K562 (cell line): ENCODE measurements at regions not wholly inside any gene's neighbourhood (a gene's known extent, or its start where the extent isn't known, plus 50 kb on each side); places are given as distances from the start of the nearest gene placed in this dataset.

ENCODE experiments used
- ATAC-seq: fragments of 200-7000 bp; cut with Tn5 transposase; 3 replicates; pipeline ENCODE4 v1.9.1; 2020; ENCODE audit warnings: moderate library complexity
- BruUV-seq: library from RNA; stranded (reverse); fragments of 400-500 nt; replicated peaks from 2 replicates; lab custom pipeline; 2021; lab: Mats Ljungman, UMichigan
- CTCF ChIA-PET: fragments of 300-600 bp; formaldehyde crosslinking; extraction: SDS; loops from one replicate; lab custom pipeline; 2021; ENCODE audit warnings: low intra/inter-chr PET ratio; lab: Yijun Ruan, JAX
- POLR2A ChIA-PET: fragments of 300-600, 350-650 bp; sonication (Branson Sonifier 250); formaldehyde crosslinking; extraction: SDS; loops from one replicate; lab custom pipeline; 2021; ENCODE audit warnings: antibody characterized with exemption, inconsistent platforms; lab: Yijun Ruan, JAX
- DNase-seq, 4 experiments: peaks; one replicate each; pipeline versions ENCODE4 v3.0.0 to v3.0.0-alpha.2; 2011 to 2018; ENCODE audit warnings: low spot score in 3 of 4, mixed read lengths in 3 of 4; ENCODE audit errors: extremely low read depth in 1 of 4
- FAIRE-seq: peaks from 2 replicates; lab custom pipeline; 2011; peaks lifted over from hg19 to GRCh38; lab: Jason Lieb, UNC
- H2AFZ ChIP-seq: 2 replicates; pipeline ENCODE4 v1.6.0; 2011; ENCODE audit warnings: low read depth, low read length, control low read depth, inconsistent platforms
- H3K27ac ChIP-seq: fragments of 200-600 bp; 3 replicates; pipeline ENCODE4 v1.8.0; 2011; ENCODE audit warnings: low read depth, mild to moderate bottlenecking, control low read depth, inconsistent platforms, low read length, moderate library complexity, mixed read lengths; ENCODE audit errors: extremely low read depth
- H3K27me3 ChIP-seq, 2 experiments: fragments of 300-600 bp in 1 of 2; 2 replicates in 1 of 2; 3 replicates in 1 of 2; pipeline versions ENCODE4 v1.6.0 to v1.8.0; 2011; ENCODE audit warnings: inconsistent platforms in 2 of 2, low read length in 2 of 2, mild to moderate bottlenecking in 1 of 2, mixed read lengths in 1 of 2, moderate library complexity in 1 of 2; ENCODE audit not compliant: control insufficient read depth in 2 of 2, insufficient read depth in 2 of 2
- H3K36me3 ChIP-seq: fragments of 300-600 bp; 3 replicates; pipeline ENCODE4 v1.8.0; 2011; ENCODE audit warnings: mild to moderate bottlenecking, low read length, inconsistent platforms; ENCODE audit not compliant: control insufficient read depth, insufficient read depth
- H3K4me1 ChIP-seq, 2 experiments: fragments of 200-600 bp in 1 of 2; replicated peaks in 1 of 2; 2 replicates in 1 of 2; 3 replicates in 1 of 2; pipeline versions ENCODE4 v1.5.1 to v1.8.0; 2011; ENCODE audit warnings: inconsistent platforms in 2 of 2, low read length in 2 of 2, mild to moderate bottlenecking in 1 of 2, mixed read lengths in 1 of 2, moderate library complexity in 1 of 2; ENCODE audit not compliant: control insufficient read depth in 2 of 2, insufficient read depth in 2 of 2
- H3K4me2 ChIP-seq: 2 replicates; pipeline ENCODE4 v1.6.1; 2011; ENCODE audit warnings: low read length, control low read depth, inconsistent platforms, mixed read lengths; ENCODE audit not compliant: insufficient read depth
- H3K4me3 ChIP-seq: fragments of 200-600 bp; sonication (generic), shearing (Covaris generic); 2 replicates; pipeline ENCODE4 v1.5.1; 2016; ENCODE audit warnings: control low read depth, inconsistent platforms
- H3K79me2 ChIP-seq: fragments of 200-600 bp; 3 replicates; pipeline ENCODE4 v1.8.0; 2011; ENCODE audit warnings: low read length, inconsistent platforms; ENCODE audit not compliant: control insufficient read depth, insufficient read depth
- H3K9ac ChIP-seq, 2 experiments: 2 replicates each; pipeline versions ENCODE4 v1.6.0 to v1.6.1; 2011; ENCODE audit warnings: low read depth in 2 of 2, low read length in 2 of 2, control low read depth in 1 of 2, inconsistent platforms in 1 of 2, mild to moderate bottlenecking in 1 of 2, mixed read lengths in 1 of 2; ENCODE audit not compliant: insufficient read depth in 1 of 2
- H3K9me1 ChIP-seq: one replicate; pipeline ENCODE4 v1.6.0; 2011; ENCODE audit warnings: inconsistent platforms, mild to moderate bottlenecking, low read length, moderate library complexity; ENCODE audit not compliant: control insufficient read depth, insufficient read depth
- H3K9me3 ChIP-seq: replicated peaks from 2 replicates; pipeline ENCODE4 v1.5.1; 2011; ENCODE audit warnings: low read depth, low read length, inconsistent platforms; ENCODE audit not compliant: control insufficient read depth, insufficient read depth
- H4K20me1 ChIP-seq: replicated peaks from 2 replicates; pipeline ENCODE4 v1.6.1; 2011; ENCODE audit warnings: low read length, inconsistent platforms, mixed read lengths; ENCODE audit not compliant: control insufficient read depth, insufficient read depth
- CTCF ChIP-seq, 3 experiments: IDR thresholded peaks in 2 of 3; conservative IDR thresholded peaks in 1 of 3; 2 replicates each; pipeline ENCODE4 v1.5.1; 2011 to 2012; ENCODE audit warnings: low read length in 3 of 3, mild to moderate bottlenecking in 3 of 3, control low read depth in 2 of 3, improper control_type of control experiment in 1 of 3, inconsistent platforms in 1 of 3, low read depth in 1 of 3, mixed read lengths in 1 of 3, moderate library complexity in 1 of 3; ENCODE audit not compliant: insufficient read depth in 2 of 3
- HBP1 ChIP-seq: fragments of 450-650 bp; formaldehyde crosslinking; IDR thresholded peaks from 2 replicates; pipeline ENCODE4 v1.4.0; 2022; ENCODE audit warnings: missing genetic modification characterization
- USF2 ChIP-seq: sonication (generic); formaldehyde crosslinking; IDR thresholded peaks from 2 replicates; pipeline ENCODE4 v1.5.0; 2020; ENCODE audit warnings: missing genetic modification reagents
- ZNF695 ChIP-seq: fragments of 450-650 bp; formaldehyde crosslinking; IDR thresholded peaks from 2 replicates; pipeline ENCODE4 v1.4.0; 2020; ENCODE audit warnings: mild to moderate bottlenecking, moderate library complexity
- WGBS: fragments of 100-300 bp; shearing (Covaris generic); methylation state at CpG from one replicate; pipeline ENCODE4 v1.1.6; 2016; ENCODE audit warnings: low coverage, mixed read lengths; ENCODE audit not compliant: insufficient coverage; ENCODE audit errors: missing lambda C conversion rate; 5-methylcytosine and 5-hydroxymethylcytosine counted together
- in situ Hi-C: fragments of 300-500 bp; cut with MboI; formaldehyde crosslinking; loops from 4 replicates; pipeline ENCODE4 v1.15.0; 2018; ENCODE audit warnings: inconsistent platforms, mixed read lengths
- intact Hi-C: fragments of 100-400 bp; cut with micrococcal nuclease; formaldehyde crosslinking; loops from 2 replicates; pipeline ENCODE4 v1.14.2; 2022

- BruUV-seq: no TSS peak
- no peak overlapping the region for H3K9ac ChIP-seq
- DNase-seq (no peak), FAIRE-seq (peak; percentile 26), ATAC-seq (peak; percentile 42; the same call in 2 of the 3 replicates)
- H3K27me3 ChIP-seq: peaks cover 22 to 37% of the 10 kb centered on the region in 2 experiments
- WGBS: under 1% methylated on average over 10 of the region's 10 CpGs
- in situ Hi-C loops (no loop called here), intact Hi-C loops (no loop called here)
- H3K79me2 ChIP-seq: no peaks in the 10 kb centered on the region
- H3K36me3 ChIP-seq: no peaks in the 10 kb centered on the region
- CTCF ChIA-PET: no interaction called here
- no peaks in the 10 kb centered on the region for H3K9me3 ChIP-seq
- no peaks in the 10 kb centered on the region; a peak in 1 of 5 replicates for H3K4me1 ChIP-seq
- H3K4me3 ChIP-seq: no peak overlapping the region
- H4K20me1 ChIP-seq: no peaks in the 10 kb centered on the region
- TF ChIP-seq ZNF695 (no peak), USF2 (CRISPR knock-in tag) (peak; percentile 27; the same call in 1 of the 2 replicates)
- POLR2A ChIA-PET: no interaction called here
- no peak overlapping the region for H2AFZ ChIP-seq
- H3K9me1 ChIP-seq: no peaks in the 10 kb centered on the region
- no peak overlapping the region for H3K4me2 ChIP-seq
- H3K27ac ChIP-seq: no peak overlapping the region
Measured at GRCh38 chr5:1685066-1685465, 114.6 kb downstream of the MRPL36 start.

GRCh38 chr5:1681955-1682354, 117.7 kb downstream of the MRPL36 start:
- Histone ChIP-seq H4K20me1 (no peaks in the 10 kb centered on the region), H3K9me1 (no peaks in the 10 kb centered on the region), H3K79me2 (no peaks in the 10 kb centered on the region), H3K4me1 (no peaks in the 10 kb centered on the region; a peak in 1 of 5 replicates), H3K4me3 (no peak overlapping the region), H3K9me3 (no peaks in the 10 kb centered on the region), H3K4me2 (no peak overlapping the region), H3K36me3 (no peaks in the 10 kb centered on the region), H2AFZ (no peak overlapping the region), H3K27ac (no peak overlapping the region), H3K9ac (no peak overlapping the region), H3K27me3 (peaks cover 22 to 26% of the 10 kb centered on the region in 2 experiments)
- in situ Hi-C loops: no loop called here
- no peak for DNase-seq
- intact Hi-C loops: no loop called here
- WGBS: 2% methylated on average over 7 of the region's 7 CpGs
- TF ChIP-seq HBP1 (CRISPR knock-in tag) (no peak), CTCF (IDR thresholded peaks at IDR 0.05 in 2 of 3, conservative IDR thresholded peaks at IDR 0.05 in 1 of 3; ENCODE audit: insufficient read depth in 2 of 3, low read depth in 1 of 3, low read length in 3 of 3) (peak; percentile 11 to 18 (median 14); a peak in 1 of 6 replicates)
- ChIA-PET POLR2A (no interaction called here), CTCF (interaction anchor here (0.6 kb wide), 1 partner anchor 217 kb away, joined by 4 read pairs; no protein-coding TSS in a partner anchor)
- ATAC-seq: peak; percentile 59; the same call in 1 of the 3 replicates
- FAIRE-seq: no peak
- BruUV-seq: no TSS peak
